ENCODE measurements at regions not wholly inside any gene's neighbourhood (a gene's known extent, or its start where the extent isn't known, plus 50 kb on each side); places are given as distances from the start of the nearest gene placed in this dataset.

DNA sequence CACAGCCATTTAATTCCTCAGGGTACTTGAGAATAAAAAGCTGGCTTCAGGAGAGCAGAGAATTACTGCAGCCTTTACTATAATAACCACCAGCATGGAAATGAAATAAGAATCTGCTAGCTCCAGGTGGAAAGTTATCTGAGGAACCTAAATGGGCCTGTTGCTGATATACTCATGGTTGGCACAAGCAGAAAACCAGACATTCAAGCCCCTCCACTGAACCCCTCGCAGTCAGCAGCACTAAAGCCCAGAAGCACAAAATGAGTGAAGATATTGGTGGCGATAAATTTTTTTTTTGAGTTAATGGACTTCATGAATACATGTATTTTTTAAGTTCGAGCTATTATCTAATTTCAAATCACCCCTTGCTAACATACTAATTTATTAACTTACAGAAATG lies 303.9 kb upstream of the NRP1 start:
- Histone ChIP-seq H3K4me1 (no peaks in the 10 kb centered on the region), H3K36me3 (no peaks in the 10 kb centered on the region), H3K27me3 (no peaks in the 10 kb centered on the region), H3K4me3 (no peak overlapping the region), H3K9me3 (no peaks in the 10 kb centered on the region), H3K27ac (no peak overlapping the region)
- no peak for FAIRE-seq
- WGBS, 2 donors: 87 to 91% methylated on average over 3 of the region's 3 CpGs
- TF ChIP-seq, protein P1, sequence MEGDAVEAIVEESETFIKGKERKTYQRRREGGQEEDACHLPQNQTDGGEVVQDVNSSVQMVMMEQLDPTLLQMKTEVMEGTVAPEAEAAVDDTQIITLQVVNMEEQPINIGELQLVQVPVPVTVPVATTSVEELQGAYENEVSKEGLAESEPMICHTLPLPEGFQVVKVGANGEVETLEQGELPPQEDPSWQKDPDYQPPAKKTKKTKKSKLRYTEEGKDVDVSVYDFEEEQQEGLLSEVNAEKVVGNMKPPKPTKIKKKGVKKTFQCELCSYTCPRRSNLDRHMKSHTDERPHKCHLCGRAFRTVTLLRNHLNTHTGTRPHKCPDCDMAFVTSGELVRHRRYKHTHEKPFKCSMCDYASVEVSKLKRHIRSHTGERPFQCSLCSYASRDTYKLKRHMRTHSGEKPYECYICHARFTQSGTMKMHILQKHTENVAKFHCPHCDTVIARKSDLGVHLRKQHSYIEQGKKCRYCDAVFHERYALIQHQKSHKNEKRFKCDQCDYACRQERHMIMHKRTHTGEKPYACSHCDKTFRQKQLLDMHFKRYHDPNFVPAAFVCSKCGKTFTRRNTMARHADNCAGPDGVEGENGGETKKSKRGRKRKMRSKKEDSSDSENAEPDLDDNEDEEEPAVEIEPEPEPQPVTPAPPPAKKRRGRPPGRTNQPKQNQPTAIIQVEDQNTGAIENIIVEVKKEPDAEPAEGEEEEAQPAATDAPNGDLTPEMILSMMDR (IDR thresholded peaks at IDR 0.05): no peak
- DNase-seq: no peak
- intact Hi-C loops (cut with DNase I): no loop called here
- no peak for ATAC-seq

DNA sequence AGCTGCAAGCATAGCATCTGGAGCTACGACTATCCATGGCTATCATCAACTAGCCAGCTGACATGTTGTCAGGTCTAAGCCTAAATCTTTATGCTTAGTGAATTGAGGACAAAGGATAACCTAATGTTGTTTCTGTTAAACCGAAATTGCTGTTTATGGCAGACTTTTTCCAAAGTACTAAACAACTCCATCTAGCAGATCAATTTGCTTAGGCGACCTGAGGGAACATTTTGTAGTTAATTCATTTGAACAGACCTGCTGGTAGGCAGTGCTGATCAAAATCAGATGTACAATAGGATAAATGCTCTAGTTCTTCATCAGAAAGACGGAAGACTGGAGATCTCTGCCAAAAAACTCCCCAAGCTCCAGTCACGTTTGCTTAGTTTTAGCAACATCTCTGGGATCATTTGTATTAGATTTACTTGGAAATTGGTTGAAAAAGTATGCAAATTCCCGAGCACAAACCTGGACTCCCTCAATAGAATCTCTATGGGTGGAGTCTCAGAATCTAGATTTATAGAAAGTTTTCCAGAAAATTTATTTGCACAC lies 301.6 kb upstream of the NRP1 start:
- Histone ChIP-seq H3K4me3 (no peak overlapping the region), H3K4me1 (no peaks in the 10 kb centered on the region), H3K36me3 (no peaks in the 10 kb centered on the region), H3K9me3 (no peaks in the 10 kb centered on the region), H3K27ac (no peak overlapping the region), H3K27me3 (no peaks in the 10 kb centered on the region)
- WGBS, 2 donors: 66 to 77% methylated on average over 6 of the region's 6 CpGs
- ATAC-seq (no peak), DNase-seq (no peak), FAIRE-seq (no peak)
- TF ChIP-seq, protein P1 (IDR thresholded peaks at IDR 0.05): no peak
- intact Hi-C loops (cut with DNase I): no loop called here

DNA sequence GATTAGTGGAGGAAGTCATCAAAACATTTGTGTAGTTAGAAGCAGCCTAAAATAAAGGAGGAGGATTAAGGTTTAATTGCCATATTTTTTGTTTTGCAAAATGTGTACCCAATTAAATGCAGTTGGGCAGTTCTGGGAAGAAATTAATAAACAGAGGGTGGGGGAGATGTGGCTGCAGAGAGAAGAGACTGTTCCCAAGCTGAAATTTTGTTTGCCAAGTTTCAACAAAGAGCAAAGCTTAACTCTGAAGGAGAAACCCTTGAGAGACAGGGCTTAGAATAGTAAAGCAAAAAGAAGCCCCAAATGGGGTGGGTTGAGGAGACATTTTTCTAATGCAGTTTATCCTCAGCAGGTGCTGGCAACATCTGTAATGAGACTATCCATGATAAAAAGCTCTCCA lies 298.0 kb upstream of the NRP1 start:
- TF ChIP-seq, protein P1 (IDR thresholded peaks at IDR 0.05): no peak
- Histone ChIP-seq H3K36me3 (no peaks in the 10 kb centered on the region), H3K9me3 (no peaks in the 10 kb centered on the region), H3K4me3 (no peak overlapping the region), H3K27ac (no peak overlapping the region), H3K4me1 (no peaks in the 10 kb centered on the region), H3K27me3 (no peaks in the 10 kb centered on the region)
- DNase-seq: no peak
- no peak for ATAC-seq
- no peak for FAIRE-seq
- intact Hi-C loops (cut with DNase I): no loop called here

DNA sequence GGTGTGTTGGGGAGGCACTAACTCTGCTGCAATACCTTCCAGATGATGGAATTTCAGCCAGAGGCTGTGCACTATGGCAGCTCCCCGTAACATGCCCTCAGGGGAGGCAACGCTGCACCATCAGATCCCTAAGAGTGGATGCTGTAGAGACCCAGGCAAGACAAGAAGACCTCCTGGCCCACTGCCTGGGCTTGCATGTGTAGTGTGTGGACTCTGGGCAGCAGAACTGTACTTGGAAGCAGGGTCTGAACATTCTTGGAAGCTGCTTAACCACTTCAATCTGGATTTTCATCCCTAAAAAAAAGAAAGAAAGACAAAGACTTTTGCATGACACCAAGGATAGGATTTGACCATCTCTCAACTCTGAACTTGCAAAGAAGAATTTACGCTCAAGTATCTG lies 297.5 kb upstream of the NRP1 start:
- no peaks in the 10 kb centered on the region for H3K4me1 ChIP-seq
- no peak for FAIRE-seq
- DNase-seq: no peak
- no peaks in the 10 kb centered on the region for H3K27me3 ChIP-seq
- no peak overlapping the region for H3K27ac ChIP-seq
- H3K4me3 ChIP-seq: no peak overlapping the region
- WGBS, 2 donors: 82 to 84% methylated on average over 3 of the region's 3 CpGs
- intact Hi-C loops (cut with DNase I): no loop called here
- H3K36me3 ChIP-seq: no peaks in the 10 kb centered on the region
- no peaks in the 10 kb centered on the region for H3K9me3 ChIP-seq
- TF ChIP-seq, protein P1 (IDR thresholded peaks at IDR 0.05): no peak
- no peak for ATAC-seq

DNA sequence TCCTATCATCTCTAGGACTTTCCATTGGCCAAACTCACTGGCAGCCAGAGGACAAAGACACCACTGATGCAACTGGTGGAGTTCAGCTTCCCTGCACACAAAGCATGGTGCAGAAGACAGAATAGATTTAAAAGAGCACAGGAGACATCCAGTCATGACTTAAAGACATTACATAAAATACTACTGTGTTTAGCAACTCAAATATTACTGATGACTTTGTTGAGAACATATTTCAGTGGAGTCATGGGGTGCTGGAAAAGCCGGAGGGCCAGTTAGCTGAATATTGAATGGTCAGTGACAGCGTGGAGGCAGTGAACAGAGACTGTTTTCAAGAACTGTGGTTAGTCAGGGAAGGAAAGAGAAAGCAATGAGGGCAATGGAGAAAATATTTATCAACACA lies 296.3 kb upstream of the NRP1 start:
- Histone ChIP-seq H3K4me3 (no peak overlapping the region), H3K4me1 (no peaks in the 10 kb centered on the region), H3K36me3 (no peaks in the 10 kb centered on the region), H3K27me3 (no peaks in the 10 kb centered on the region), H3K9me3 (no peaks in the 10 kb centered on the region), H3K27ac (no peak overlapping the region)
- TF ChIP-seq, protein P1 (IDR thresholded peaks at IDR 0.05): no peak
- FAIRE-seq (no peak), DNase-seq (no peak), ATAC-seq (no peak)
- intact Hi-C loops (cut with DNase I): no loop called here
- WGBS, 2 donors: 88 to 96% methylated on average over 2 of the region's 2 CpGs
